ENCODE measurements at regions not wholly inside any gene's neighbourhood (a gene's known extent, or its start where the extent isn't known, plus 50 kb on each side); places are given as distances from the start of the nearest gene placed in this dataset.

GRCh38 chr4:136881666-136882065 is 650.6 kb downstream of the PCDH18 start:
- Histone ChIP-seq H2AK5ac (ENCODE audit: low read length, severe bottlenecking) (no peak overlapping the region), H3K14ac (ENCODE audit: low read length in 2 of 2) (no peak overlapping the region), H3K4me3 (ENCODE audit: insufficient read depth in 1 of 2, low read depth in 1 of 2, low read length in 2 of 2) (no peak overlapping the region), H2BK12ac (ENCODE audit: low read length in 2 of 2) (no peak overlapping the region), H4K8ac (ENCODE audit: low read length) (no peak overlapping the region), H3K27ac (ENCODE audit: low read length, poor library complexity, severe bottlenecking) (no peak overlapping the region), H3K4me2 (ENCODE audit: low read length, poor library complexity, severe bottlenecking) (no peak overlapping the region), H3K27me3 (ENCODE audit: control insufficient read depth in 1 of 2, insufficient read depth in 1 of 2, low read length in 2 of 2) (no peaks in the 10 kb centered on the region), H4K91ac (ENCODE audit: low read length) (no peak overlapping the region), H2BK5ac (ENCODE audit: low read depth, low read length, poor library complexity, severe bottlenecking) (no peak overlapping the region), H2AFZ (ENCODE audit: low read depth, low read length) (no peak overlapping the region), H3K4me1 (ENCODE audit: control insufficient read depth, insufficient read depth, low read depth, low read length) (no peaks in the 10 kb centered on the region), H3K9ac (ENCODE audit: low read length) (no peak overlapping the region), H3K23ac (ENCODE audit: low read length in 2 of 2) (no peak overlapping the region), H3K36me3 (ENCODE audit: control insufficient read depth in 1 of 2, insufficient read depth in 2 of 2, low read depth in 1 of 2, low read length in 2 of 2) (no peaks in the 10 kb centered on the region), H2BK120ac (ENCODE audit: low read depth, low read length) (no peak overlapping the region), H3K4ac (ENCODE audit: low read depth in 1 of 2, low read length in 2 of 2) (no peak overlapping the region), H3K79me1 (replicated peaks; ENCODE audit: low read length, poor library complexity, severe bottlenecking) (no peaks in the 10 kb centered on the region), H3K18ac (ENCODE audit: low read depth in 1 of 2, low read length in 2 of 2) (no peak overlapping the region), H3K9me3 (ENCODE audit: control insufficient read depth, low read length) (no peaks in the 10 kb centered on the region), H2BK15ac (ENCODE audit: low read depth, poor library complexity, severe bottlenecking) (no peak overlapping the region)
- no peak for DNase-seq
- WGBS: 100% methylated on average over 1 of the region's 2 CpGs

- Histone ChIP-seq H2BK15ac (ENCODE audit: low read depth, poor library complexity, severe bottlenecking) (no peak overlapping the region), H3K23ac (ENCODE audit: low read length in 2 of 2) (no peak overlapping the region), H3K27ac (ENCODE audit: low read length, poor library complexity, severe bottlenecking) (no peak overlapping the region), H3K4ac (ENCODE audit: low read depth in 1 of 2, low read length in 2 of 2) (no peak overlapping the region), H3K18ac (ENCODE audit: low read depth in 1 of 2, low read length in 2 of 2) (no peak overlapping the region), H3K79me1 (replicated peaks; ENCODE audit: low read length, poor library complexity, severe bottlenecking) (no peaks in the 10 kb centered on the region), H2AFZ (ENCODE audit: low read depth, low read length) (no peak overlapping the region), H4K91ac (ENCODE audit: low read length) (no peak overlapping the region), H3K9ac (ENCODE audit: low read length) (no peak overlapping the region), H3K4me1 (ENCODE audit: control insufficient read depth, insufficient read depth, low read depth, low read length) (no peaks in the 10 kb centered on the region), H2BK5ac (ENCODE audit: low read depth, low read length, poor library complexity, severe bottlenecking) (no peak overlapping the region), H2AK5ac (ENCODE audit: low read length, severe bottlenecking) (no peak overlapping the region), H4K8ac (ENCODE audit: low read length) (no peak overlapping the region), H3K9me3 (ENCODE audit: control insufficient read depth, low read length) (no peaks in the 10 kb centered on the region), H3K27me3 (ENCODE audit: control insufficient read depth in 1 of 2, insufficient read depth in 1 of 2, low read length in 2 of 2) (no peaks in the 10 kb centered on the region), H2BK12ac (ENCODE audit: low read length in 2 of 2) (no peak overlapping the region), H3K14ac (ENCODE audit: low read length in 2 of 2) (no peak overlapping the region), H2BK120ac (ENCODE audit: low read depth, low read length) (no peak overlapping the region), H3K4me2 (ENCODE audit: low read length, poor library complexity, severe bottlenecking) (no peak overlapping the region), H3K36me3 (ENCODE audit: control insufficient read depth in 1 of 2, insufficient read depth in 2 of 2, low read depth in 1 of 2, low read length in 2 of 2) (no peaks in the 10 kb centered on the region), H3K4me3 (ENCODE audit: insufficient read depth in 1 of 2, low read depth in 1 of 2, low read length in 2 of 2) (no peak overlapping the region)
- WGBS: no CpG with 5 or more reads among the region's 1 CpG
- DNase-seq: no peak
Measured at GRCh38 chr4:136873555-136873954, 658.7 kb downstream of the PCDH18 start.

GRCh38 chr4:136867465-136867864 is 664.8 kb downstream of the PCDH18 start:
- H3K79me1 ChIP-seq (replicated peaks; ENCODE audit: low read length, poor library complexity, severe bottlenecking): no peaks in the 10 kb centered on the region
- no peaks in the 10 kb centered on the region for H3K36me3 ChIP-seq (ENCODE audit: control insufficient read depth in 1 of 2, insufficient read depth in 2 of 2, low read depth in 1 of 2, low read length in 2 of 2)
- no peak overlapping the region for H3K4me3 ChIP-seq (ENCODE audit: insufficient read depth in 1 of 2, low read depth in 1 of 2, low read length in 2 of 2)
- H2BK120ac ChIP-seq (ENCODE audit: low read depth, low read length): no peak overlapping the region
- no peak overlapping the region for H2BK5ac ChIP-seq (ENCODE audit: low read depth, low read length, poor library complexity, severe bottlenecking)
- no peak overlapping the region for H4K91ac ChIP-seq (ENCODE audit: low read length)
- no peak overlapping the region for H3K4me2 ChIP-seq (ENCODE audit: low read length, poor library complexity, severe bottlenecking)
- H4K8ac ChIP-seq (ENCODE audit: low read length): no peak overlapping the region
- no peak overlapping the region for H3K18ac ChIP-seq (ENCODE audit: low read depth in 1 of 2, low read length in 2 of 2)
- no peak overlapping the region for H2AK5ac ChIP-seq (ENCODE audit: low read length, severe bottlenecking)
- no peaks in the 10 kb centered on the region for H3K4me1 ChIP-seq (ENCODE audit: control insufficient read depth, insufficient read depth, low read depth, low read length)
- no peak overlapping the region for H3K27ac ChIP-seq (ENCODE audit: low read length, poor library complexity, severe bottlenecking)
- H3K23ac ChIP-seq (ENCODE audit: low read length in 2 of 2): no peak overlapping the region
- H3K27me3 ChIP-seq (ENCODE audit: control insufficient read depth in 1 of 2, insufficient read depth in 1 of 2, low read length in 2 of 2): no peaks in the 10 kb centered on the region
- no peak overlapping the region for H3K14ac ChIP-seq (ENCODE audit: low read length in 2 of 2)
- H3K9me3 ChIP-seq (ENCODE audit: control insufficient read depth, low read length): no peaks in the 10 kb centered on the region
- DNase-seq: no peak
- no peak overlapping the region for H3K4ac ChIP-seq (ENCODE audit: low read depth in 1 of 2, low read length in 2 of 2)
- no peak overlapping the region for H2BK12ac ChIP-seq (ENCODE audit: low read length in 2 of 2)
- 89% methylated on average over 9 of the region's 10 CpGs for WGBS
- no peak overlapping the region for H3K9ac ChIP-seq (ENCODE audit: low read length)
- no peak overlapping the region for H2AFZ ChIP-seq (ENCODE audit: low read depth, low read length)
- no peak overlapping the region for H2BK15ac ChIP-seq (ENCODE audit: low read depth, poor library complexity, severe bottlenecking)

GRCh38 chr4:136865526-136865925 is 666.8 kb downstream of the PCDH18 start:
- no peak overlapping the region for H4K8ac ChIP-seq (ENCODE audit: low read length)
- WGBS: 92% methylated on average over 2 of the region's 2 CpGs

More at GRCh38 chr4:136865526-136865925, 666.8 kb downstream of the PCDH18 start:
- Histone ChIP-seq H3K36me3 (ENCODE audit: control insufficient read depth in 1 of 2, insufficient read depth in 2 of 2, low read depth in 1 of 2, low read length in 2 of 2) (no peaks in the 10 kb centered on the region), H2AK5ac (ENCODE audit: low read length, severe bottlenecking) (no peak overlapping the region), H3K9me3 (ENCODE audit: control insufficient read depth, low read length) (no peaks in the 10 kb centered on the region), H4K91ac (ENCODE audit: low read length) (no peak overlapping the region), H2BK12ac (ENCODE audit: low read length in 2 of 2) (no peak overlapping the region), H3K9ac (ENCODE audit: low read length) (peak overlapping the region; percentile 10), H3K14ac (ENCODE audit: low read length in 2 of 2) (no peak overlapping the region), H3K23ac (ENCODE audit: low read length in 2 of 2) (no peak overlapping the region), H3K4me2 (ENCODE audit: low read length, poor library complexity, severe bottlenecking) (no peak overlapping the region), H3K4ac (ENCODE audit: low read depth in 1 of 2, low read length in 2 of 2) (no peak overlapping the region), H3K27me3 (ENCODE audit: control insufficient read depth in 1 of 2, insufficient read depth in 1 of 2, low read length in 2 of 2) (no peaks in the 10 kb centered on the region), H2AFZ (ENCODE audit: low read depth, low read length) (no peak overlapping the region), H3K4me1 (ENCODE audit: control insufficient read depth, insufficient read depth, low read depth, low read length) (no peaks in the 10 kb centered on the region), H3K4me3 (ENCODE audit: insufficient read depth in 1 of 2, low read depth in 1 of 2, low read length in 2 of 2) (no peak overlapping the region), H2BK5ac (ENCODE audit: low read depth, low read length, poor library complexity, severe bottlenecking) (no peak overlapping the region), H2BK120ac (ENCODE audit: low read depth, low read length) (no peak overlapping the region), H3K79me1 (replicated peaks; ENCODE audit: low read length, poor library complexity, severe bottlenecking) (no peaks in the 10 kb centered on the region), H3K27ac (ENCODE audit: low read length, poor library complexity, severe bottlenecking) (no peak overlapping the region), H2BK15ac (ENCODE audit: low read depth, poor library complexity, severe bottlenecking) (no peak overlapping the region), H3K18ac (ENCODE audit: low read depth in 1 of 2, low read length in 2 of 2) (no peak overlapping the region)
- DNase-seq: no peak
